Gastrocnemius medialis (tissue), 4 donors: ENCODE measurements at regions not wholly inside any gene's neighbourhood (a gene's known extent, or its start where the extent isn't known, plus 50 kb on each side); places are given as distances from the start of the nearest gene placed in this dataset.

Experiments used
- ATAC-seq, 2 donors: fragments of 150-250 bp; one replicate each; pipeline ENCODE4 v1.9.1; 2016
- DNase-seq, 2 donors: peaks; one replicate each; pipeline ENCODE4 v3.0.0-alpha.2; 2019
- H3K27ac ChIP-seq, 4 donors: fragments of 200-600 bp; sonication (generic); 1 replicate in 1 of 4; 2 replicates in 3 of 4; pipeline ENCODE4 v1.5.1; 2016 to 2018; ENCODE audit warnings: mild to moderate bottlenecking in 2 of 4, moderate library complexity in 1 of 4
- H3K27me3 ChIP-seq, 3 donors: fragments of 200-600 bp; sonication (generic) in 2 of 3; 1 replicate in 1 of 3; 2 replicates in 2 of 3; pipeline versions ENCODE4 v1.5.1 to v1.6.0; 2016 to 2019; ENCODE audit warnings: mild to moderate bottlenecking in 1 of 3, moderate library complexity in 1 of 3
- H3K36me3 ChIP-seq, 2 donors: fragments of 200-600 bp; sonication (generic) in 1 of 2; one replicate each; pipeline ENCODE4 v1.5.1; 2017 to 2018
- H3K4me1 ChIP-seq, 2 donors: fragments of 200-600 bp; sonication (generic) in 1 of 2; one replicate each; pipeline ENCODE4 v1.5.1; 2016 to 2017; ENCODE audit warnings: mild to moderate bottlenecking in 2 of 2
- H3K4me3 ChIP-seq, 4 donors: fragments of 200-600 bp; sonication (generic) in 3 of 4; 1 replicate in 1 of 4; 2 replicates in 3 of 4; pipeline ENCODE4 v1.5.1; 2016 to 2019; ENCODE audit warnings: mild to moderate bottlenecking in 2 of 4
- H3K9me3 ChIP-seq, 3 donors: fragments of 200-600 bp; sonication (generic) in 2 of 3; 1 replicate in 1 of 3; 2 replicates in 2 of 3; pipeline ENCODE4 v1.5.1; 2016 to 2019
- CTCF ChIP-seq, 5 experiments: fragments of 450-650 bp in 3 of 5; fragments of 200-600 bp in 2 of 5; sonication (generic) in 2 of 5; IDR thresholded peaks in 4 of 5; conservative IDR thresholded peaks in 1 of 5; 1 replicate in 4 of 5; 2 replicates in 1 of 5; pipeline ENCODE4 v1.5.1; 2016 to 2019; ENCODE audit warnings: antibody characterized with exemption in 5 of 5, mild to moderate bottlenecking in 3 of 5, moderate library complexity in 3 of 5
- POLR2A ChIP-seq, 2 donors: fragments of 450-650 bp; IDR thresholded peaks; one replicate each; pipeline ENCODE4 v1.6.1; 2017; ENCODE audit warnings: antibody characterized with exemption in 2 of 2, mild to moderate bottlenecking in 2 of 2, moderate library complexity in 2 of 2
- in situ Hi-C, 4 donors: fragments of 200-750 bp; cut with MboI; loops; one replicate each; pipeline versions ENCODE4 v1.15.0 to v1.8.0; 2017; ENCODE audit warnings: low sequenced_read_pairs in 4 of 4
- intact Hi-C: fragments of 100-400 bp; cut with DNase I; formaldehyde crosslinking; loops from one replicate; pipeline ENCODE4 v1.15.1; 2023; ENCODE audit warnings: low total_unique reads

GRCh38 chr5:159403906-159404681, 73.8 kb upstream of the IL12B start:
- TF ChIP-seq POLR2A (IDR thresholded peaks at IDR 0.05): no peak
- TF ChIP-seq CTCF (IDR thresholded peaks at IDR 0.05 in 4 of 5, conservative IDR thresholded peaks at IDR 0.05 in 1 of 5): no peak
- Histone ChIP-seq H3K27me3 (no peaks in the 10 kb centered on the region), H3K27ac (no peak overlapping the region), H3K9me3 (no peaks in the 10 kb centered on the region), H3K4me1 (peaks cover 0 to 3% of the 10 kb centered on the region in 2 donors), H3K36me3 (no peaks in the 10 kb centered on the region), H3K4me3 (no peak overlapping the region)
- ATAC-seq: no peak
- in situ Hi-C loops (no loop called here), intact Hi-C loops (no loop called here)
- no peak for DNase-seq

- Histone ChIP-seq H3K9me3 (no peaks in the 10 kb centered on the region), H3K36me3 (no peaks in the 10 kb centered on the region), H3K27me3 (no peaks in the 10 kb centered on the region), H3K27ac (no peak overlapping the region), H3K4me1 (peaks cover 0 to 3% of the 10 kb centered on the region in 2 donors), H3K4me3 (no peak overlapping the region)
- in situ Hi-C loops: no loop called here
- intact Hi-C loops: no loop called here
- ATAC-seq (no peak), DNase-seq (no peak)
- TF ChIP-seq CTCF (IDR thresholded peaks at IDR 0.05 in 4 of 5, conservative IDR thresholded peaks at IDR 0.05 in 1 of 5): no peak
- TF ChIP-seq POLR2A (IDR thresholded peaks at IDR 0.05): no peak
These were observed 75.3 kb upstream of the IL12B start for GRCh38 chr5:159405611-159406031.

GRCh38 chr5:159406571-159406970, 76.3 kb upstream of the IL12B start:
- intact Hi-C loops: no loop called here
- Histone ChIP-seq H3K27me3 (no peaks in the 10 kb centered on the region), H3K4me1 (peaks cover 0 to 3% of the 10 kb centered on the region in 2 donors), H3K36me3 (no peaks in the 10 kb centered on the region), H3K27ac (no peak overlapping the region), H3K4me3 (no peak overlapping the region), H3K9me3 (no peaks in the 10 kb centered on the region)
- no peak for ATAC-seq
- in situ Hi-C loops: no loop called here
- no peak for DNase-seq
- TF ChIP-seq CTCF (IDR thresholded peaks at IDR 0.05 in 4 of 5, conservative IDR thresholded peaks at IDR 0.05 in 1 of 5) (no peak), POLR2A (IDR thresholded peaks at IDR 0.05) (no peak)

- DNase-seq (no peak), ATAC-seq (no peak)
- no peaks in the 10 kb centered on the region for H3K9me3 ChIP-seq
- TF ChIP-seq CTCF (IDR thresholded peaks at IDR 0.05 in 4 of 5, conservative IDR thresholded peaks at IDR 0.05 in 1 of 5) (no peak), POLR2A (IDR thresholded peaks at IDR 0.05) (no peak)
- no peak overlapping the region for H3K27ac ChIP-seq
- intact Hi-C loops: no loop called here
- no peak overlapping the region for H3K4me3 ChIP-seq
- H3K27me3 ChIP-seq: no peaks in the 10 kb centered on the region
- in situ Hi-C loops: no loop called here
- H3K36me3 ChIP-seq: no peaks in the 10 kb centered on the region
- no peaks in the 10 kb centered on the region for H3K4me1 ChIP-seq
These were observed 79.5 kb upstream of the IL12B start for GRCh38 chr5:159409801-159410200.

GRCh38 chr5:159410480-159410879, 80.2 kb upstream of the IL12B start:
- Histone ChIP-seq H3K27me3 (no peaks in the 10 kb centered on the region), H3K4me1 (no peaks in the 10 kb centered on the region), H3K9me3 (no peaks in the 10 kb centered on the region), H3K4me3 (no peak overlapping the region), H3K36me3 (no peaks in the 10 kb centered on the region), H3K27ac (no peak overlapping the region)
- DNase-seq (no peak), ATAC-seq (no peak)
- intact Hi-C loops: no loop called here
- no peak for TF ChIP-seq POLR2A (IDR thresholded peaks at IDR 0.05)
- no peak for TF ChIP-seq CTCF (IDR thresholded peaks at IDR 0.05 in 4 of 5, conservative IDR thresholded peaks at IDR 0.05 in 1 of 5)
- in situ Hi-C loops: no loop called here
